Loucy (cell line): ENCODE measurements at regions not wholly inside any gene's neighbourhood (a gene's known extent, or its start where the extent isn't known, plus 50 kb on each side); places are given as distances from the start of the nearest gene placed in this dataset.

Source experiments
- H2AFZ ChIP-seq: fragments of 200-600 bp; sonication (generic); 2 replicates; pipeline ENCODE4 v1.6.0; 2016; ENCODE audit warnings: antibody characterized with exemption, mild to moderate bottlenecking, low read length, moderate library complexity
- H3F3A ChIP-seq: fragments of 200-600 bp; 2 replicates; pipeline ENCODE4 v1.6.0; 2016; ENCODE audit warnings: antibody characterized with exemption, low read depth, mild to moderate bottlenecking
- H3K27me3 ChIP-seq: fragments of 200-600 bp; sonication (generic); 2 replicates; pipeline ENCODE4 v1.6.1; 2014; ENCODE audit warnings: low read length, mild to moderate bottlenecking; ENCODE audit not compliant: insufficient read depth, poor library complexity, severe bottlenecking
- H3K36me3 ChIP-seq: fragments of 200-600 bp; sonication (generic); 2 replicates; pipeline ENCODE4 v1.6.1; 2016; ENCODE audit warnings: low read length; ENCODE audit not compliant: insufficient read depth
- H3K4me1 ChIP-seq: fragments of 200-600 bp; sonication (generic); 2 replicates; pipeline ENCODE4 v1.5.1; 2014; ENCODE audit warnings: low read length, mild to moderate bottlenecking; ENCODE audit not compliant: insufficient read depth, poor library complexity, severe bottlenecking
- H3K4me2 ChIP-seq: fragments of 200-600 bp; sonication (generic); 2 replicates; pipeline ENCODE4 v1.6.0; 2014; ENCODE audit warnings: antibody characterized with exemption, low read length, low read depth, mild to moderate bottlenecking; ENCODE audit not compliant: poor library complexity, severe bottlenecking
- H3K4me3 ChIP-seq: fragments of 200-600 bp; sonication (generic); 2 replicates; pipeline ENCODE4 v1.5.1; 2014; ENCODE audit warnings: low read length, mild to moderate bottlenecking, mixed read lengths; ENCODE audit not compliant: poor library complexity, severe bottlenecking
- H3K79me2 ChIP-seq: fragments of 200-600 bp; sonication (generic); 2 replicates; pipeline ENCODE4 v1.6.1; 2014; ENCODE audit warnings: low read length; ENCODE audit not compliant: insufficient read depth
- H3K9ac ChIP-seq: fragments of 200-600 bp; sonication (generic); 2 replicates; pipeline ENCODE4 v1.6.0; 2014; ENCODE audit warnings: mild to moderate bottlenecking, low read depth, low read length, moderate library complexity; ENCODE audit not compliant: poor library complexity, severe bottlenecking
- H3K9me2 ChIP-seq: fragments of 200-600 bp; sonication (generic); replicated peaks from 2 replicates; pipeline ENCODE4 v1.6.1; 2016; ENCODE audit warnings: low read depth, low read length, mixed read lengths
- H3K9me3 ChIP-seq: fragments of 200-600 bp; sonication (generic); 2 replicates; pipeline ENCODE4 v1.6.1; 2014; ENCODE audit warnings: mild to moderate bottlenecking, antibody characterized with exemption, low read length, low read depth; ENCODE audit not compliant: insufficient read depth
- H4K20me1 ChIP-seq: fragments of 200-600 bp; sonication (generic); 2 replicates; pipeline ENCODE4 v1.6.0; 2014; ENCODE audit warnings: antibody characterized with exemption, low read length, mild to moderate bottlenecking; ENCODE audit not compliant: insufficient read depth, poor library complexity, severe bottlenecking
- CTCF ChIP-seq: fragments of 200-600 bp; sonication (generic); conservative IDR thresholded peaks from 2 replicates; pipeline ENCODE4 v1.5.1; 2014; ENCODE audit warnings: mild to moderate bottlenecking, antibody characterized with exemption, low read length
- EZH2phosphoT487 ChIP-seq: fragments of 200-600 bp; IDR thresholded peaks from 2 replicates; pipeline ENCODE4 v1.6.1; 2018; ENCODE audit warnings: antibody characterized with exemption, mild to moderate bottlenecking, moderate library complexity, borderline replicate concordance

GRCh38 chr6:140779991-140780596 lies 1352.6 kb upstream of the GJE1 start:
- TF ChIP-seq CTCF (no peak), EZH2phosphoT487 (no peak)
- Histone ChIP-seq H3K4me3 (no peak overlapping the region), H3K79me2 (no peaks in the 10 kb centered on the region), H2AFZ (no peak overlapping the region), H3K9me3 (no peaks in the 10 kb centered on the region), H3K9ac (no peak overlapping the region), H3K9me2 (no peaks in the 10 kb centered on the region), H3F3A (no peaks in the 10 kb centered on the region), H4K20me1 (no peaks in the 10 kb centered on the region), H3K4me2 (no peak overlapping the region), H3K27me3 (no peaks in the 10 kb centered on the region), H3K36me3 (no peaks in the 10 kb centered on the region), H3K4me1 (no peaks in the 10 kb centered on the region)

- H3K27me3 ChIP-seq, result no peaks in the 10 kb centered on the region
- no peaks in the 10 kb centered on the region for H3K4me1 ChIP-seq
- no peak overlapping the region for H3K4me3 ChIP-seq
- no peak overlapping the region for H2AFZ ChIP-seq
- peaks cover 2% of the 10 kb centered on the region; the same call in 1 of the 2 replicates for H3K9me2 ChIP-seq
- H4K20me1 ChIP-seq, result no peaks in the 10 kb centered on the region
- H3K79me2 ChIP-seq, result no peaks in the 10 kb centered on the region
- H3K9ac ChIP-seq, result no peak overlapping the region
- TF ChIP-seq EZH2phosphoT487 (no peak), CTCF (no peak)
- no peak overlapping the region for H3K4me2 ChIP-seq
- no peaks in the 10 kb centered on the region for H3F3A ChIP-seq
- no peaks in the 10 kb centered on the region for H3K9me3 ChIP-seq
- H3K36me3 ChIP-seq, result no peaks in the 10 kb centered on the region
Measured at GRCh38 chr6:140779341-140779740, 1353.4 kb upstream of the GJE1 start.

GRCh38 chr6:140777780-140778179 lies 1354.9 kb upstream of the GJE1 start:
- no peaks in the 10 kb centered on the region for H3K36me3 ChIP-seq
- H3K4me1 ChIP-seq, result no peaks in the 10 kb centered on the region
- no peak overlapping the region for H3K4me2 ChIP-seq
- no peak overlapping the region for H3K9ac ChIP-seq
- TF ChIP-seq CTCF (no peak), EZH2phosphoT487 (no peak)
- H2AFZ ChIP-seq, result no peak overlapping the region
- no peaks in the 10 kb centered on the region for H4K20me1 ChIP-seq
- no peak overlapping the region for H3K4me3 ChIP-seq
- H3F3A ChIP-seq, result no peaks in the 10 kb centered on the region
- H3K9me2 ChIP-seq, result peaks cover 7% of the 10 kb centered on the region; the same call in 1 of the 2 replicates
- no peaks in the 10 kb centered on the region for H3K79me2 ChIP-seq
- H3K9me3 ChIP-seq, result no peaks in the 10 kb centered on the region
- no peaks in the 10 kb centered on the region for H3K27me3 ChIP-seq
